OCI-LY1 (cell line): ENCODE measurements at regions not wholly inside any gene's neighbourhood (a gene's known extent, or its start where the extent isn't known, plus 50 kb on each side); places are given as distances from the start of the nearest gene placed in this dataset.

Experiments used
- H2AFZ ChIP-seq: fragments of 200-600 bp; sonication (generic), shearing (Covaris generic); 2 replicates; pipeline ENCODE4 v1.6.0; 2014; ENCODE audit warnings: antibody characterized with exemption, mild to moderate bottlenecking, low read length
- H3F3A ChIP-seq: fragments of 200-600 bp; sonication (generic), shearing (Covaris generic); 2 replicates; pipeline ENCODE4 v1.6.0; 2014; ENCODE audit warnings: mild to moderate bottlenecking, antibody characterized with exemption, low read length, moderate library complexity; ENCODE audit not compliant: insufficient read depth
- H3K27ac ChIP-seq: fragments of 200-600 bp; sonication (generic); 2 replicates; pipeline ENCODE4 v1.5.1; 2014; ENCODE audit warnings: low read length, mixed run types, mild to moderate bottlenecking, low read depth; ENCODE audit not compliant: poor library complexity, severe bottlenecking
- H3K27me3 ChIP-seq: fragments of 200-600 bp; sonication (generic); 2 replicates; pipeline ENCODE4 v1.6.0; 2014; ENCODE audit warnings: antibody characterized with exemption, mild to moderate bottlenecking, low read length, moderate library complexity; ENCODE audit not compliant: insufficient read depth
- H3K36me3 ChIP-seq: fragments of 200-600 bp; sonication (generic); 2 replicates; pipeline ENCODE4 v1.6.1; 2014; ENCODE audit warnings: mild to moderate bottlenecking, antibody characterized with exemption, low read length, moderate library complexity, mixed read lengths; ENCODE audit not compliant: insufficient read depth
- H3K4me1 ChIP-seq: fragments of 200-600 bp; sonication (generic); 2 replicates; pipeline ENCODE4 v1.5.1; 2014; ENCODE audit warnings: mild to moderate bottlenecking, low read length, moderate library complexity; ENCODE audit not compliant: insufficient read depth, severe bottlenecking
- H3K4me2 ChIP-seq: fragments of 200-600 bp; sonication (generic), shearing (Covaris generic); 2 replicates; pipeline ENCODE4 v1.6.1; 2014; ENCODE audit warnings: low read length
- H3K4me3 ChIP-seq: fragments of 200-600 bp; sonication (generic); 2 replicates; pipeline ENCODE4 v1.5.1; 2014; ENCODE audit warnings: low read length, low read depth, mild to moderate bottlenecking, mixed read lengths; ENCODE audit not compliant: poor library complexity, severe bottlenecking
- H3K79me2 ChIP-seq: fragments of 200-600 bp; shearing (Covaris generic); 2 replicates; pipeline ENCODE4 v1.6.1; 2016; ENCODE audit warnings: mixed run types, low read length, mixed read lengths; ENCODE audit not compliant: insufficient read depth
- H3K9ac ChIP-seq: fragments of 200-600 bp; sonication (generic), shearing (Covaris generic); 2 replicates; pipeline ENCODE4 v1.6.1; 2014; ENCODE audit warnings: mild to moderate bottlenecking, low read length, mixed read lengths
- H3K9me2 ChIP-seq: fragments of 200-600 bp; sonication (generic), shearing (Covaris generic); 2 replicates; pipeline ENCODE4 v1.6.1; 2014; ENCODE audit warnings: low read depth, mild to moderate bottlenecking, low read length, mixed read lengths
- H3K9me3 ChIP-seq: fragments of 200-600 bp; shearing (Covaris generic); 2 replicates; pipeline ENCODE4 v1.6.1; 2014; ENCODE audit warnings: low read length, mixed read lengths
- H4K20me1 ChIP-seq: fragments of 200-600 bp; sonication (generic), shearing (Covaris generic); 2 replicates; pipeline ENCODE4 v1.6.0; 2016; ENCODE audit warnings: mild to moderate bottlenecking, low read length; ENCODE audit not compliant: insufficient read depth
- CTCF ChIP-seq: fragments of 200-600 bp; sonication (generic), shearing (Covaris generic); IDR thresholded peaks from 2 replicates; pipeline ENCODE4 v1.5.1; 2017; ENCODE audit warnings: mild to moderate bottlenecking, antibody characterized with exemption, low read length, moderate library complexity, mixed read lengths
- EZH2 ChIP-seq: fragments of 200-600 bp; sonication (generic), shearing (Covaris generic); IDR thresholded peaks from 2 replicates; pipeline ENCODE4 v1.8.0; 2017; ENCODE audit warnings: borderline replicate concordance, mixed run types, mild to moderate bottlenecking, antibody characterized with exemption, low read length, moderate library complexity, mixed read lengths

DNA sequence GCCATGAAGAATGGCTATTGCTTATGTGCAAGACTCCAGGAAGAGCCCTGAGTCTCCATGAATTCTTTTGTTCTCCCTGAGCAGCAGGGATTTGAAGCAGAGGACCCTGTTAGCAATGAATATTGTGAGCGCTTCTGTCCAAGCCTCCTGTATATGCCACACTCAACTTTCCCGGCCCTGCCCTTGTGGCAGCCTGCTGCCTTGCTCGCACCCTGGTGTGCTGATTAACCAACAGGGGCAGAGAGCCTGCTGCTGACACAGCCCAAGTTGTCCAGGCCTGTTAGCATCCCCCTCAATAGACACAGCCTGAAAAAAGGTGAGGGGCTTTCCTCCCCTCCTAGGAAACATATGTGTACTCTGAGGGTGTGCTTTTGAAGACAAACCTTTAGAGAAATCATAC, 131.4 kb downstream of the BMP2 start:
- no peak overlapping the region for H3K4me3 ChIP-seq
- H2AFZ ChIP-seq = no peak overlapping the region
- H3F3A ChIP-seq = no peaks in the 10 kb centered on the region
- H3K4me2 ChIP-seq = no peak overlapping the region
- H3K27me3 ChIP-seq = no peaks in the 10 kb centered on the region
- H3K79me2 ChIP-seq = no peaks in the 10 kb centered on the region
- no peaks in the 10 kb centered on the region for H3K4me1 ChIP-seq
- H3K27ac ChIP-seq = no peak overlapping the region
- no peaks in the 10 kb centered on the region for H3K9me3 ChIP-seq
- no peak for TF ChIP-seq CTCF
- TF ChIP-seq EZH2 = no peak
- H4K20me1 ChIP-seq = no peaks in the 10 kb centered on the region
- H3K36me3 ChIP-seq = no peaks in the 10 kb centered on the region
- no peak overlapping the region for H3K9ac ChIP-seq
- no peaks in the 10 kb centered on the region for H3K9me2 ChIP-seq

GRCh38 chr20:6906871-6907270, 139.4 kb downstream of the BMP2 start:
- no peaks in the 10 kb centered on the region for H3K27me3 ChIP-seq
- no peak overlapping the region for H2AFZ ChIP-seq
- H3K9me3 ChIP-seq = no peaks in the 10 kb centered on the region
- H3F3A ChIP-seq = no peaks in the 10 kb centered on the region
- no peaks in the 10 kb centered on the region for H3K4me1 ChIP-seq
- H3K9me2 ChIP-seq = no peaks in the 10 kb centered on the region
- H3K4me3 ChIP-seq = no peak overlapping the region
- H3K36me3 ChIP-seq = no peaks in the 10 kb centered on the region
- no peak overlapping the region for H3K4me2 ChIP-seq
- no peaks in the 10 kb centered on the region for H4K20me1 ChIP-seq
- no peak for TF ChIP-seq CTCF
- TF ChIP-seq EZH2 = no peak
- H3K9ac ChIP-seq = no peak overlapping the region
- no peak overlapping the region for H3K27ac ChIP-seq
- H3K79me2 ChIP-seq = no peaks in the 10 kb centered on the region

DNA sequence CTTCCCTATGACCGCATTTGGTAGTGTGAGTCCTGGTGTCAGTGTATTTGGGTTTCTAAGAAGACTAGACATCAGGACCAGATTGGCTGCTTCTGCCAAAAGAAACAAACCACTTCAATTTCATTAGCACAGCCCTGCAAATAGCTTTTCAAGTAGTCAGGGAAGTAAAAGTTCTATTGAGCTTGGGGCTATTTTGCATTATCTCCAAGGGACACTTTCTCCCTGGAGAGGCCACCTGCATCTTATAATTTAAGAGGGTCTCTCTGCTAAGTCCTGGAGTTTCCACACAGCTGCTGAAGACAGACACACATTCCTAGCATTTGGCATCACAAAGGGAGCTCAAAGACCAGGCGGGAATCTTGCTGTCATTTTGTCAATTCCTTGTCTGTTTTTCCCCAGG, 141.2 kb downstream of the BMP2 start:
- Histone ChIP-seq H3K4me3 (no peak overlapping the region), H3K4me2 (no peak overlapping the region), H3K9me3 (no peaks in the 10 kb centered on the region), H3K9me2 (no peaks in the 10 kb centered on the region), H3K27ac (no peak overlapping the region), H3K4me1 (no peaks in the 10 kb centered on the region), H3K9ac (no peak overlapping the region), H3K79me2 (no peaks in the 10 kb centered on the region), H3K36me3 (no peaks in the 10 kb centered on the region), H4K20me1 (no peaks in the 10 kb centered on the region), H2AFZ (no peak overlapping the region), H3F3A (no peaks in the 10 kb centered on the region), H3K27me3 (no peaks in the 10 kb centered on the region)
- TF ChIP-seq CTCF (no peak), EZH2 (no peak)
